MM.1S (cell line): ENCODE measurements at regions not wholly inside any gene's neighbourhood (a gene's known extent, or its start where the extent isn't known, plus 50 kb on each side); places are given as distances from the start of the nearest gene placed in this dataset.

Source experiments
- CTCF ChIP-seq: fragments of 300-600 bp; sonication (generic); IDR thresholded peaks from 2 replicates; pipeline ENCODE4 v1.5.1; 2016; ENCODE audit warnings: antibody characterized with exemption, low read length, mixed read lengths
- EZH2 ChIP-seq: fragments of 300-600 bp; sonication (generic); optimal IDR thresholded peaks from 2 replicates; pipeline ENCODE3; 2017; ENCODE audit warnings: low read depth, mild to moderate bottlenecking, antibody characterized with exemption, low read length, mixed read lengths
- EZH2phosphoT487 ChIP-seq: fragments of 300-600 bp; sonication (generic); IDR thresholded peaks from 2 replicates; pipeline ENCODE4 v1.6.1; 2018; ENCODE audit warnings: antibody characterized with exemption, low read length

DNA sequence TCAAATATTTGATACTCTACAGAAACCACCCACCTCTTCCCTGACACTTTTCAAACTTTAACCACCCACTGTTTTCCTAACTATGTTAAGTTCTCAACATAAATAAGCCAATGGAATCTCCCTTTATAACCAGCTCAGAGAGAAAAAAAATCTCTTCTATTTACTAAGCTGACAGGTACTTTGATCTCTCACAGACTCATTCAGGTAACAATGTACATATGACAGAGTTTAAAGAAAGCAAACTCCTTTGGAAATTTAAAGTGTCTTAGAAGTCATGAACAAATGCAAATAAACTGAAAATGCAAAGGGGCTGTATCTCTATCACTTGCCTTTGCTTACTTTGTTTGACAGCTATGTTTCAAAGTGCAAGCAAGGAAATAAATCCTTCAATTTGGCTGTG, 109.3 kb downstream of the KLF12 start:
- TF ChIP-seq CTCF (no peak), EZH2phosphoT487 (no peak), EZH2 (no peak)
